Liver (tissue), 8 donors: ENCODE measurements at regions not wholly inside any gene's neighbourhood (a gene's known extent, or its start where the extent isn't known, plus 50 kb on each side); places are given as distances from the start of the nearest gene placed in this dataset.

Experiments
- DNase-seq: peaks from one replicate; pipeline ENCODE4 v3.0.0-alpha.2; 2017; ENCODE audit warnings: low spot score
- H3K27ac ChIP-seq, 2 donors: one replicate each; pipeline ENCODE4 v1.7.0; 2013; ENCODE audit warnings: inconsistent platforms in 2 of 2, low read length in 2 of 2, control low read depth in 1 of 2, low read depth in 1 of 2, mild to moderate bottlenecking in 1 of 2
- H3K27me3 ChIP-seq, 4 donors: one replicate each; pipeline versions ENCODE4 v1.6.1 to v1.7.0; 2013; ENCODE audit warnings: low read length in 3 of 4, inconsistent platforms in 1 of 4, mild to moderate bottlenecking in 1 of 4, moderate library complexity in 1 of 4; ENCODE audit not compliant: control insufficient read depth in 4 of 4, insufficient read depth in 4 of 4
- H3K36me3 ChIP-seq, 4 donors: one replicate each; pipeline versions ENCODE4 v1.6.1 to v1.7.0; 2013; ENCODE audit warnings: low read length in 3 of 4, mild to moderate bottlenecking in 3 of 4, low read depth in 1 of 4, moderate library complexity in 1 of 4; ENCODE audit not compliant: control insufficient read depth in 4 of 4, insufficient read depth in 3 of 4
- H3K4me1 ChIP-seq, 4 donors: one replicate each; pipeline versions ENCODE4 v1.6.1 to v1.7.0; 2013; ENCODE audit warnings: low read length in 3 of 4, mild to moderate bottlenecking in 3 of 4, moderate library complexity in 1 of 4; ENCODE audit not compliant: control insufficient read depth in 4 of 4, insufficient read depth in 4 of 4
- H3K4me3 ChIP-seq, 3 donors: one replicate each; pipeline versions ENCODE4 v1.6.1 to v1.7.0; 2013; ENCODE audit warnings: low read length in 3 of 3, control low read depth in 1 of 3, low read depth in 1 of 3, mild to moderate bottlenecking in 1 of 3
- H3K9ac ChIP-seq, 2 donors: one replicate each; pipeline ENCODE4 v1.7.0; 2013; ENCODE audit warnings: low read length in 2 of 2, mild to moderate bottlenecking in 2 of 2, moderate library complexity in 2 of 2, control low read depth in 1 of 2, low read depth in 1 of 2
- H3K9me3 ChIP-seq, 4 donors: one replicate each; pipeline versions ENCODE4 v1.6.1 to v1.7.0; 2013; ENCODE audit warnings: low read length in 3 of 4; ENCODE audit not compliant: control insufficient read depth in 4 of 4
- EGR1 ChIP-seq, 2 donors: IDR thresholded peaks; 2 replicates each; pipeline ENCODE4 v1.6.1; 2016 to 2018; ENCODE audit warnings: antibody characterized with exemption in 2 of 2, low read depth in 2 of 2
- FOXA1 ChIP-seq: IDR thresholded peaks from 2 replicates; pipeline ENCODE4 v1.6.1; 2016; ENCODE audit warnings: antibody characterized with exemption
- HNF4A ChIP-seq, 2 donors: conservative IDR thresholded peaks; 2 replicates each; pipeline ENCODE4 v1.6.1; 2016; ENCODE audit warnings: antibody characterized with exemption in 2 of 2, mild to moderate bottlenecking in 2 of 2
- HNF4G ChIP-seq: IDR thresholded peaks from 2 replicates; pipeline ENCODE4 v1.6.1; 2016; ENCODE audit warnings: antibody characterized with exemption
- JUND ChIP-seq, 2 donors: IDR thresholded peaks; 2 replicates each; pipeline ENCODE4 v1.6.1; 2016; ENCODE audit warnings: antibody characterized with exemption in 2 of 2
- NR2F2 ChIP-seq: IDR thresholded peaks from 2 replicates; pipeline ENCODE4 v1.6.1; 2016; ENCODE audit warnings: antibody characterized with exemption
- RAD21 ChIP-seq, 2 donors: IDR thresholded peaks; 2 replicates each; pipeline ENCODE4 v1.6.1; 2016; ENCODE audit warnings: antibody characterized with exemption in 2 of 2, mild to moderate bottlenecking in 2 of 2
- SP1 ChIP-seq: IDR thresholded peaks from 2 replicates; pipeline ENCODE4 v1.6.1; 2018; ENCODE audit warnings: antibody characterized with exemption, mild to moderate bottlenecking
- YY1 ChIP-seq: IDR thresholded peaks from 2 replicates; pipeline ENCODE4 v1.6.1; 2016; ENCODE audit warnings: antibody characterized with exemption, mild to moderate bottlenecking
- WGBS: extraction: QIAGEN DNeasy Blood & Tissue Kit; methylation state at CpG from one replicate; pipeline ENCODE4 v1.1.7; 2013; 5-methylcytosine and 5-hydroxymethylcytosine counted together
- TF ChIP-seq, protein P1 (sequence below): IDR thresholded peaks from 2 replicates; pipeline ENCODE4 v1.6.1; 2016; ENCODE audit warnings: antibody characterized with exemption
- TF ChIP-seq, protein P2 (sequence below): IDR thresholded peaks from 2 replicates; pipeline ENCODE4 v1.6.1; 2016; ENCODE audit warnings: antibody characterized with exemption
- TF ChIP-seq, protein P3 (sequence below): fragments of 150-350 bp; IDR thresholded peaks from 2 replicates; pipeline ENCODE4 v1.5.1; 2017; ENCODE audit warnings: improper control_type of control experiment, low read depth, low read length; ENCODE audit not compliant: missing input control
- TF ChIP-seq, protein P4 (sequence below): IDR thresholded peaks from 2 replicates; pipeline ENCODE4 v1.6.1; 2016; ENCODE audit warnings: antibody characterized with exemption
- donor health status: healthy.
- donor health status: healthy.
- donor health status: healthy.
- donor health status: healthy.
- donor health status: healthy.

DNA sequence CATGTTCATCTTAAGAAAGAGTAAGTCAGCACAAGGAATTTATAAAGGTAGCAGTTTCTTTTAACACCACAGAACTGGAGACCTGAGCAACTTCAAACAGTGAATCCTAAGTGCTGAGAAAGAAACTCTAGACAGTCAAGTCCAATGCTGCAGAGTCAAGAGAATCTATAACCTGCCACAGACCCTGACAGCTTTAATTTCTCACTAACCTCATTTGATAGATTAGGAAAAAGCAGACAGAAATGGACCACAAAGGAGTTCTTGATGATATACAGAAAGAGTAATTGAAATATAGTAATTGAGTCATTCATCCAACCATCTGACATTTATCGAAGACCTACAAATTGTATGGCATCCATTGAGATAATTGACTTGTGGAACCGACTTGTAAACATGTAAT, 847.0 kb downstream of the SORCS1 start:
- Histone ChIP-seq H3K36me3 (no peaks in the 10 kb centered on the region), H3K27me3 (peaks cover 0 to 5% (median 0%) of the 10 kb centered on the region in 4 donors), H3K4me3 (no peak overlapping the region), H3K4me1 (no peaks in the 10 kb centered on the region), H3K9ac (no peak overlapping the region), H3K9me3 (no peaks in the 10 kb centered on the region), H3K27ac (no peak overlapping the region)
- WGBS: 84% methylated on average over 2 of the region's 2 CpGs
- no peak for DNase-seq
- TF ChIP-seq, protein P1, sequence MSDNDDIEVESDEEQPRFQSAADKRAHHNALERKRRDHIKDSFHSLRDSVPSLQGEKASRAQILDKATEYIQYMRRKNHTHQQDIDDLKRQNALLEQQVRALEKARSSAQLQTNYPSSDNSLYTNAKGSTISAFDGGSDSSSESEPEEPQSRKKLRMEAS: no peak
- TF ChIP-seq SP1: no peak
- no peak for TF ChIP-seq JUND (IDR thresholded peaks at IDR 0.05)
- TF ChIP-seq, protein P2, sequence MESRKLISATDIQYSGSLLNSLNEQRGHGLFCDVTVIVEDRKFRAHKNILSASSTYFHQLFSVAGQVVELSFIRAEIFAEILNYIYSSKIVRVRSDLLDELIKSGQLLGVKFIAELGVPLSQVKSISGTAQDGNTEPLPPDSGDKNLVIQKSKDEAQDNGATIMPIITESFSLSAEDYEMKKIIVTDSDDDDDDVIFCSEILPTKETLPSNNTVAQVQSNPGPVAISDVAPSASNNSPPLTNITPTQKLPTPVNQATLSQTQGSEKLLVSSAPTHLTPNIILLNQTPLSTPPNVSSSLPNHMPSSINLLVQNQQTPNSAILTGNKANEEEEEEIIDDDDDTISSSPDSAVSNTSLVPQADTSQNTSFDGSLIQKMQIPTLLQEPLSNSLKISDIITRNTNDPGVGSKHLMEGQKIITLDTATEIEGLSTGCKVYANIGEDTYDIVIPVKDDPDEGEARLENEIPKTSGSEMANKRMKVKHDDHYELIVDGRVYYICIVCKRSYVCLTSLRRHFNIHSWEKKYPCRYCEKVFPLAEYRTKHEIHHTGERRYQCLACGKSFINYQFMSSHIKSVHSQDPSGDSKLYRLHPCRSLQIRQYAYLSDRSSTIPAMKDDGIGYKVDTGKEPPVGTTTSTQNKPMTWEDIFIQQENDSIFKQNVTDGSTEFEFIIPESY: no peak

DNA sequence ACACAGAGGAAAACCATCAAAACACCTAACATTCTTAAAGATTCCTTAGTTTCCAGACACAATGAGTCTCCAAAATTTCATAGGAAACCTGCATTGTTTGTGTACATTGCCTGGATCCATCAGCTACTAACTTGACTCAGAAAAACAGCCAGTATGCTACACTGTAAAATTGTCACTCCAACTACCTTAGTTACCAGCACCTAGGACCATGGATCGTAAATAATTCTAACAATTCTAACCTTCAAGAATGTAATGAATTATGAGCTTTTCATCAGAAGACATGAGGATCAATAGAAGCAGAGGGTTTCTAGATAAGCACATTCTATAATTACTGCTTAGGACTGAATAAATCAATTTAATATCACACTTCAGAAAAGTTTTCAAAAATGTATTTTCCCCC, 851.5 kb downstream of the SORCS1 start:
- WGBS: 73% methylated on average over 1 of the region's 1 CpG
- no peak for TF ChIP-seq YY1
- TF ChIP-seq, protein P3, sequence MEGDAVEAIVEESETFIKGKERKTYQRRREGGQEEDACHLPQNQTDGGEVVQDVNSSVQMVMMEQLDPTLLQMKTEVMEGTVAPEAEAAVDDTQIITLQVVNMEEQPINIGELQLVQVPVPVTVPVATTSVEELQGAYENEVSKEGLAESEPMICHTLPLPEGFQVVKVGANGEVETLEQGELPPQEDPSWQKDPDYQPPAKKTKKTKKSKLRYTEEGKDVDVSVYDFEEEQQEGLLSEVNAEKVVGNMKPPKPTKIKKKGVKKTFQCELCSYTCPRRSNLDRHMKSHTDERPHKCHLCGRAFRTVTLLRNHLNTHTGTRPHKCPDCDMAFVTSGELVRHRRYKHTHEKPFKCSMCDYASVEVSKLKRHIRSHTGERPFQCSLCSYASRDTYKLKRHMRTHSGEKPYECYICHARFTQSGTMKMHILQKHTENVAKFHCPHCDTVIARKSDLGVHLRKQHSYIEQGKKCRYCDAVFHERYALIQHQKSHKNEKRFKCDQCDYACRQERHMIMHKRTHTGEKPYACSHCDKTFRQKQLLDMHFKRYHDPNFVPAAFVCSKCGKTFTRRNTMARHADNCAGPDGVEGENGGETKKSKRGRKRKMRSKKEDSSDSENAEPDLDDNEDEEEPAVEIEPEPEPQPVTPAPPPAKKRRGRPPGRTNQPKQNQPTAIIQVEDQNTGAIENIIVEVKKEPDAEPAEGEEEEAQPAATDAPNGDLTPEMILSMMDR: no peak
- TF ChIP-seq EGR1 (IDR thresholded peaks at IDR 0.05; ENCODE audit: low read depth in 2 of 2): no peak
- TF ChIP-seq, protein P2: no peak
- TF ChIP-seq JUND (IDR thresholded peaks at IDR 0.05): no peak
- TF ChIP-seq, protein P4, sequence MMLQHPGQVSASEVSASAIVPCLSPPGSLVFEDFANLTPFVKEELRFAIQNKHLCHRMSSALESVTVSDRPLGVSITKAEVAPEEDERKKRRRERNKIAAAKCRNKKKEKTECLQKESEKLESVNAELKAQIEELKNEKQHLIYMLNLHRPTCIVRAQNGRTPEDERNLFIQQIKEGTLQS: no peak
- TF ChIP-seq NR2F2: no peak
- TF ChIP-seq HNF4A (conservative IDR thresholded peaks at IDR 0.05): no peak
- no peak for TF ChIP-seq HNF4G
- no peak for TF ChIP-seq FOXA1
- no peak for TF ChIP-seq RAD21 (IDR thresholded peaks at IDR 0.05)

More for the DNA sequence above, 851.5 kb downstream of the SORCS1 start:
- Histone ChIP-seq H3K4me3 (no peak overlapping the region), H3K27me3 (peaks cover 0 to 5% (median 0%) of the 10 kb centered on the region in 4 donors), H3K4me1 (no peaks in the 10 kb centered on the region), H3K9ac (no peak overlapping the region), H3K9me3 (no peaks in the 10 kb centered on the region), H3K27ac (no peak overlapping the region), H3K36me3 (no peaks in the 10 kb centered on the region)
- DNase-seq: no peak
